ENCODE measurements at regions not wholly inside any gene's neighbourhood (a gene's known extent, or its start where the extent isn't known, plus 50 kb on each side); places are given as distances from the start of the nearest gene placed in this dataset.
"Not testable (repeated sequence)": the region's sequence is repeated elsewhere in the genome, so short reads cannot be mapped to it uniquely, and the experiment has no call there.

DNA sequence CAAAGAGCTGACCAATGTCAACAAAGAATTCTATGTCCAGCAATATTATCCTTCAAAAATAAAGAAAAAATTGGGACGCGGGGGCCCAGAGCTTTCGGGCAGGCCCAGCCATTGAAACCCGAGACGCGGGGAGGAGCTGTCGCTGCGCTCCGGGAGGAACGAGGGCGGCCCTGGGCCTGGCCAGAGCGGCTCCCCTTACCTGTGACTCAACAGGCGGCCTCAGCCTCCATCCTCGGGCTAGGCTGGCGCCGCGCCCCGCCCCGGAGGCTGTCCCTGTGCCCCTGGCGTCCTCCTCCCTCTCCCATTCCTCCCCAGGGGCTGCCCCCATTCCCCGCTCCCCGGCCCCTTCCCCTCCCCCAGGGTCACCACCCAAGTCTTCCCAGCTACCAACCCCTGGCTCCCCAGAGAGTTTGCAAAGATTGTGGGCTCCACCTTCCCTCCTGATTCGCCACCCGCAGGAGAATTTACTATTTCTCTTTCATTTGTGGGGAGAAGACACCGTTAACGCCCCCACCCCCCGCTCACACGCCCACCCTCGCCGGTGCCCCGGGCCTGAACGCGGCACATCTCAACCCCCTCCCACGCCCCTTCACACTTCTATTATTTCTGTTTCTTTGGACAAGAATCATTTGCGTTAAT is 127.9 kb downstream of the ARRDC4 start:
- DNase-seq = not testable (repeated sequence)

DNA sequence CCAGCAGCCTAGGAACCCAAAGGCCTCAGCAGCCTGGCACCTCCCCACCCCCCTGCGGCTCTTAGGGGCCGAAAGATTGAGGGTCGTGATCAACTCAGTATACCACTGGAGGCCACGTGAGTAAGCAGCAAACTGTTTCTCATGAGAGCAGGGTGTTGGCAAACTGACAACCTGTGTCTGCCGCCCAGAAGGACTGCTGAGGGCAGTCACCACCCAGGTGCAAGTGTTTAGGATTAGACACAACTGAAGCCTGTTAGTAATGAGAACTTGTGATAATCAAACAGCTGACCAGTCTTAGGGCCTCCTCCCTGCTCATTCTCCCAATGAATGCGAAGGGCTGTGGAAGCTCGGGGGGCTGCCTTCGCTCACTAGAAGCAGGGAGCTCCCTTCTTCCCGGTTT is 128.8 kb downstream of the ARRDC4 start:
- DNase-seq = not testable (repeated sequence)

DNA sequence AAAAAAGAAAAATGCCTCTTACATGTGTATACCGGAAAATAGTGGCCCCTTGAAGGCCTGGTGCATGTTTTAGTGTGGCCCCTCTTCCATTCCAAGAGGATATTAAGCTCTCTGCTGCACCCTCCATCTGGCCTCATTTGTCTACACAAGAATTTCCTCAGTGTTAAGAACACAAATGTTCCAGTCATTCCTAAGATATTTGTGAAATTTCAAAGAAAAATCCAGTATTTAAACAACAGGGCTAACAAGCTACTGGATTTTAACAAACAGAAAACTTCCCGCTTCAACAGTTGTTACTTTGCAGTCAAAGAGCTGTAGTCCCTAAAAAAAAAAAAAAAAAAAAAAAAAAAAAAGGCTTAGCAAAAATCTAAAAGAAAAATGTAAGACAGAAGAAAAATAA is 137.5 kb downstream of the ARRDC4 start:
- DNase-seq = not testable (repeated sequence)

DNA sequence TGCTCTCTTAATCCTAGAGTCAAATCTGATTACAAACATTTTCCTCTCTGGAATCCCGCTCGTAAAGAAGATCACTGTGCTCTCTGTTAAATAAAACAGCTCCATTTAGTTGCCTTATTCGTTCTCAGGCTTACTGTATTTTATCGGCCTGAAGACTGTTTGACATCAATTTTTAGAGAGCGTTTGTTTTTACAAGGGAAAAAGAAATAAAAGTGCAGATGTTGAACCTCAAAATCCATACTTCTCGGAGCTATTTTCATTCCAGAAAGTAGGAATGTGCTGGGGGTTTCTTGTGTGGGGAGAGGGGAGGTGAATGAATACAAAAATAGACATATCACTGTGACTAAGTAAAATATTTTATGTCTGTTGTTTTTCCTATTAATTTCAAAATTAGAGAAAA is 140.1 kb downstream of the ARRDC4 start:
- not testable (repeated sequence) for DNase-seq

DNA sequence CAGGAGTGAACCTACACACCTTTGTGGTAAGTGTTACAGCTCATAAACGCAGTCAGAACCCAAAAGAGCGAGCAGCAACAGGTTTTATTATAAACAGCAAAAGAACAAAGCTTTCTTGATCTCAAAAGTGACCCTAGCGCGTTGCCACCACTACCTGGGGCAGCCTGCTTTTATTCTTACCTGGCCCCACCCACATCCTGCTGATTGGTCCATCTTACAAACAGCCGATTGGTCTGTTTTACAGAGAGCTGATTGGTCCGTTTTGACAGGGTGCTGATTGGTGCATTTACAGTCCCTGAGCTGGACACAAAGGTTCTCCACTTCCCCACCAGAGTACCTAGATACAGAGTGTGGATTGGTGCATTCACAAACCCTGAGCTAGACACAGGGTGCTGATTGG is 143.1 kb downstream of the ARRDC4 start:
- no peak for DNase-seq

DNA sequence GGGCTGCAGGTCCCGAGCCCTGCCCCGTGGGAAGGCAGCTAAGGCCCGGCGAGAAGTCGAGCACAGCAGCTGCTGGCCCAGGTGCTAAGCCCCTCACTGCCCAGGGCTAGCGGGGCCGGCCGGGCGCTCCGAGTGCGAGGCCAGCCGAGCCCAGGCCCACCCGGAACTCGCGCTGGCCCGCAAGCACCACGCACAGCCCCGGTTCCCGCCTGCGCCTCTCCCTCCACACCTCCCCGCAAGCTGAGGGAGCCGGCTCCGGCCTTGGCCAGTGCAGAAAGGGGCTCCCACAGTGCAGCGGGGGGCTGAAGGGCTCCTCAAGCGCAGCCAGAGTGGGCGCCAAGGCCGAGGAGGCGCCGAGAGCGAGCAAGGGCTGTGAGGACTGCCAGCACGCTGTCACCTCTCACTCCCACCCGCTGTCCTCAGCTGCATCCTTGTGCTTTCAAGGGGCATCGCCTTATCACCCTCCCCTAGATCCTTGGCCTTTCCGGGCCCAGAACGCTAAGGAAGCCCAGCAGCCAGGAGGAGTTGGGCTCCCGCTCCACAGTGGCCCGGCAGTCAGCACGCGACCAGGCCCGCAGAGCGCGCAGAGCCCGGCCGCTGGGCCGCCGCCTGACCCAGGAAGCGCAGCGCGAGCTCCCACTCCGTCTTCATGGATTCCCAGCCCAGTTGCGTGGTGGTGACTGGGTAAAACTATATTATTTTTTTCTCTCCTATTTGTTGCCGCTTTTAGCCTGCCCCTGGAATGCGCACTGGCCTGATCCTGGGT is 144.1 kb downstream of the ARRDC4 start:
- DNase-seq = not testable (repeated sequence)

DNA sequence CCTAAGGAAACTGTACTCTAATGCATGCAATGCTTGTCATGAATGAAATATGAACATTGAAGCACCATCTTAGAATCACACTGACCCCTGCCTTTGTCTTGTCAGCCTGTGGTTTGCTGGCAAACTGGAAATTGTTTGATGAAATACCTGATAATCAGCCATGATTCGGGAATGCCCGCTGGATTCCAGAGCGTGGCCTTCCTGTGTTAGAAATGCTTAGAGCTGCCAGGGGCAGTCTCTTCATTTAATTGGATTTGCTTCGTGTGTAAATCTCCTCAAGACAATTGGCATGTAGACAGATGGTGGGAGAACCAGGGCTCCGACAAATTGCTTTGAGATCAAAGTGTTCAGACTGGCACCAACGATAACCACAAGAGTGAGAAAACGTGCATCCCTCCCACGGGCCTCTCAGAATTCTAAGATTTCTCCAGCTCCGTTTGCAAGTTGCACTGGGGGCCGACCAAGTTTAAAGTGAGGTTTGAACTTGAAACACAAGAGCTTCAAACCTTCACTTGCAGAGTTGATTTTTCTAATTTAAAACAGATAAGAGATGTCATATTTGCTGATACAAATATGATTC is 146.2 kb downstream of the ARRDC4 start:
- not testable (repeated sequence) for DNase-seq

DNA sequence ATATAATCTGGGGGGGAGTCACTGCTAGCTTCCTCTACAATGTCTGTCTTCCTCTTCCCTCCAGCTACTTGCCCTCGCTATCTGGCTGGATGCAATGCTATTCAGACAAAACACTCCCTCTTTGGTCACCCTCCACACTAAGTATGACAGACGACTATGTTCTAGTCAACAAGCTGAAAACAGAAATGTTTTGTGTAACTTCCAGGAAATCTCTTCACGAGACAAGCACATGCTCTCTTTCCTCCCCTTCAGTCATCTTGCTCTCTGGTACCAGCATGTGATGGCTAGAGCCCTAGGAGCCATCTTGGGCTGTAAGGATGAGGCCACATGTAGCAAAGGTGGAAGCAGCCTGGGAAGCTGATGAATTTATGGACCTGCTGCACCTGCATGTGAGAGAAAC is 151.3 kb downstream of the ARRDC4 start:
- DNase-seq = no peak

DNA sequence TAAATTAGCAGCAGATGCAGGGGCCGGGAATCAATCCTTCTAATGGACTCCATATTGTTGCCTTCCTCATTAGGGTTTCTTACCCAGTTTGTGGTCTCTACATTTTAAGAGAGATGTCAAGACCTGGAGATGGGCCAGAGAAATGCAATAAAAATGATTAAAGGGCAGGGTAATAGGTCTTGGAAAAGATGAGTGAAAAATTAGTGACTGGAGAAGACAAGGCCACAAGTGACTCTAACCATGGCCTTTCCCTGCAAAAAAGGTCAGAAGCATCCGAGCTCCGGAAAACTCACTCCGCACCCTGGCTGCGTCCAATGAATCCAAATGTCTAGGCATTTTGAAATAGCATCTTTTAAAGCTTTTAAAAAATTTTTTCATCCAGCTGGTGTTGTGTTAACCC is 152.8 kb downstream of the ARRDC4 start:
- no peak for DNase-seq

DNA sequence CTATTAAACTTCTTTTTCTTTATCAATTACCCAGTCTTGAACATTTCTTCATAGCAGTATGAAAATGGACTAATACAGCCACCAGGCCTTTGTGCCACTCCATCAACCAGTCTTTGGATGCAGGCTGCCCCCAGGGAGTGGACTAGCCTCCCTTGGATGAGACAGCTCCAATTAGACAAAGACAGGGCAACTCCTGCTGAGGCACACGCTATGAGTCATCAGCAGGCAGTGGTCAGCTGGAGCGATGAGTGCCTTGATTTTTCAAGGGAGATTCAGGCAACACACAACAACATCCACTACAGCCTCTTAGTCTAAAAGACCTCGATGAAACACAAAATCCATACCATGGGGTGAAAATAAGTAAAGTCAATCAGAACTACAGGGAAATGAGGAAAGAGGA is 160.1 kb downstream of the ARRDC4 start:
- DNase-seq = no peak

DNA sequence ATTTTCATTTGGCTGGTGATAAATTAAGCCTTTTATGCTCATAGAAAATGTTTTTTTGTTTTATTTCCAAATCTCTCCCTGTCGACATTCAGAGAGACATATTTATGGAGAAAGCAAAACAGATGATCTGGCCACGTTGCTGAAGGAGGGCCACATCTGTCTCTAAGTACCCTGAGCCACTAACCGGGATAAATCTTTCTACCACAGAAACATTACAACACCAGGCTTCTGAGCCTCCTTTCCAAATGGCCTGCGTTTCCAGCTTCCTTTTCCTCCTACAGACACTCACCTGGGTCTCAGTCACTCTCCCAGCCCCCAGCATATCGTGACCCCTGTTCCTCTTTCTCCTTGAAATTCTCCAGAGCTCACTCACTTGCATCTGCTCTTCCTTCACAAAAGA is 161.0 kb downstream of the ARRDC4 start:
- DNase-seq = no peak

DNA sequence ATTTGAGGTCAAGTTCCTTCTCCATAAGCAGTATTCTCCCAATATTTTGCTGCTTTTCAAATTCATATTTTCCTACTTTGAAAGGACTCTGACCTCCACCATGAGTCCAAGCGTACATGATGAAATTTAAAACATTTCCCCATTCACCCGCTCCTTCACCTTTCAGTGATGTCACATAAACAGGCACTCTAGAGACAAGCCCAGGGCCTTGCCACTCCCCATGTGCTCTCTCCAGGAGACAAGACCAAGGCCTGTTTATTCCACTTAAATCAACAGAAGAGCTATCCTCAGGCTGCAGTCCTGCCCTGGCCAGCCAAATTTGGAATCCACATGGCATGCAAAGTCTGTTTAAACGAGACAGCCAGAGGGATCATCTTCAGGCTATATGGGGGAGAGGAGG is 161.5 kb downstream of the ARRDC4 start:
- DNase-seq = no peak

DNA sequence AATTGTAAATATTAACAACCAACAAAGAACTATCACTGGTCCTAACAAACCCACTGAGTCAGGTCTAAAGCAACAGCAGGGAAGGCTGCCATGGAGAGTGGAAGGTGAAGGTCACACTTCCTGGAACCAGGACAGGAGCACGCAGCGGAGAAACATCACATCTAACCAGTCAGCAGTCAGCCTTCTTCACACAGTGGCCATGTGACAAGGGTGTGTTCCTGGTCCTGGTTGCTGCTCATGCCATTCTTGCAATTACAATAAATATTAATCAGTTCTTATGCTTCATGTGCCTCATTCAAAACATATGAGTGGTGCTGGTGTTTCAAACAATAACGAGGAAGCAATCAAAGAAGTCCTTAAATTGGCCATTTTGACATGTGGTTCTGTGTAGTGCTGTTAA is 162.8 kb downstream of the ARRDC4 start:
- DNase-seq = no peak

DNA sequence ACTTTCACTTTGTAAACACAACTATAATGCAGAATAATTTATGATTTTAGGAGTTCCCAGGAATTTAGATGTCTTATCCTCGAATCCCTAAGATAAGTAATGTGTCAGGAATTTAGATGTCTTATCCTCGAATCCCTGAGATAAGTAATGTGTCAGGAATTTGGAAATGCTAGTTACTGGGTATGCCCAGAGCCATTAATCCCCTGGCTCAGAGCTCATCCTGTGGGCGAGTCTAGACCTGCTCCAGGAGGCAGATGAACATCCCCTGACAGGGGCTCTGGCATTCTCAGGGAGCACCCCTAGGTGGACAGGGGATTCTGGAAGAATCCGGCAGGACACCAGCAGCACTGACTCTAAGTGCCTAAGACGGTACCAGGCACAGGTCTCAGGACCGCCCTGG is 163.3 kb downstream of the ARRDC4 start:
- DNase-seq = no peak

DNA sequence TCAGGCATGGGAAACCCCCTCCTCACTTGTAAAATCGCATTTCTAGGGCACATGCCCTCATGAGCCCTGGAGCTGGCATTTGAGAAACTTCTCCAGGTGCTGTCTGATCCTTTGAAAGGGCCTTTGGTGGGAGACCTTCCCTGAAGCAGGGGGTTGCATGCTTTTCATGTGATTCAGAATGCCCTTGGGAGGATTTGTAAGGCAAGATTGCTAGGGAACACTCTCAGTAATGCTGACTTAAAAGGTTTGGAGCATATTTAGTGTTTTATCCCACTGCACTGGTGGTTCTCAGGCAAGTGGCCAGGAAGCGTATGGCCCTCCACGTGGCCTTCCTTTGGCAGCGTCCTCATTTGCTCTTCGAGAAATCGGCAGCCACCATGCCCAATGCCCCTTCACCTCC is 164.1 kb downstream of the ARRDC4 start:
- DNase-seq = no peak

DNA sequence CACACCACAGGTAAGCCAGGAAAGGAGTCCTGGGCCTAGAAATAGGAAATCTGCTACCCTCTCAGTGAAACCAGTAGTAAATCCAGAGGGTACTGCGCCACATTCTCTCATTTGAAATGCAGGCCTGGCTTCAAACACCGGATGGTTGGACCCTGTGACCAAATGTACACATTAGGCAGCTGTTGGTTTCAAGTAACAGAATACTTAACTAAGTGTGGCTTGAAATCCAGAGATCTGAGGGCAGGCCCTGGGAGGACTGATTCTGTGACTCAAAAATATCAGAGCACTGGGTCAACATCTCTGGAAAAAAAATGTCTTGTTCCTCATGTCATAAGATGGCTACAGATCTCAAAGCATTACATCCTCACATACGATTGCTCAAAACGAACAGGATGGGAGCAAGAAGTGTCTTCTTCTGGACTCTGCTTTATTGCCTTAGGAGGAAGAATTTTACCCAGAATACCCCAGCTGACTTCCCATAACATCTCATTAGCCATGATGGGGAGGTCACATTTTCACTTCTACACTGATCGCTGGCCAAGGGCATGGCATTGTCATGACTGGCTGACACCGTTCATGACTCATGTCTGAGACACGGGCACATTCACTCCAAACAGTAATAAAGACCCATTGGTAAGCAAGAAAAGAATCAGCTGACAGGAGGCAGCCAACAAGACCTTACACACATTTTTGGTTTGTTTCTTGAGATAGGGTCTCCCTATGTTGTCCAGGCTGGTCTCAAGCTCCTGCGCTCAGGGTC is 166.0 kb downstream of the ARRDC4 start:
- no peak for DNase-seq

DNA sequence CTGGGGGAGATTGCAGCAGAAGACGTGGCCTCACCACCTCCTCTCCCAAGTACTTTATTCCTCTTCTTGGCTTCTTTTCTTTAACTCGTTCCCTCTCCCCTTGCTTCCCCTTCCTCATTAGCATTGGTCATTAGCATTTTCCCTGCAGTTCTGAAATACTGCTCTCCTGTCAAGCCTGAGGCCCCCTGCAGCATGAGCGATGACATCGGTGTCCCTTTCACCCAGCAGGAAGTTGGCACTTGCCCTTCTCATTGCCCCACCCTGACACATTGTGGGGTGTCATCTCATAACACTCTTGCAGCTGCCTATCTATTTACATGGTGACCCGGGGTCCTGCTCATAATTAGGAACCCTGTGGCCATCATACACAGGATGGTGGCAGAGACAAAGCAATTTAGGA is 167.1 kb downstream of the ARRDC4 start:
- DNase-seq = no peak

DNA sequence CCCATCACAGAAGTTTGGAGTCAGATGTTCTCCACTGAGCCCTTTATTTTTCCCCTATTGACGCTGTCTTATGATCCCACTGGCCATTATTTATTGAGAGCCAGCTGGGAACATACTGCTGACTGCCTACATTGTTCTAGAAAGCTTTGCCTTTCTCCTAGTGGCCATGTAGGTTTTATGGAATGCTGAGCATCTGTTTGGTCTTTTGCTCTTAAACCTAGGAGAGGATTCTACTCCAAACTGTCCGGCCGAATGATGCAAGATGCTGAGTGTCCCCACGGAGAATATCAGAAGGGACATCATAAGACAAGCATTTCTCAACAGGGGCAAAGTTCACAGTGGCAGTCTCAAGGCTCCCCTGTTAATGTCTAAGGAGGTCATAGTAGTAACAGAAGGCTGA is 171.4 kb downstream of the ARRDC4 start:
- no peak for DNase-seq

DNA sequence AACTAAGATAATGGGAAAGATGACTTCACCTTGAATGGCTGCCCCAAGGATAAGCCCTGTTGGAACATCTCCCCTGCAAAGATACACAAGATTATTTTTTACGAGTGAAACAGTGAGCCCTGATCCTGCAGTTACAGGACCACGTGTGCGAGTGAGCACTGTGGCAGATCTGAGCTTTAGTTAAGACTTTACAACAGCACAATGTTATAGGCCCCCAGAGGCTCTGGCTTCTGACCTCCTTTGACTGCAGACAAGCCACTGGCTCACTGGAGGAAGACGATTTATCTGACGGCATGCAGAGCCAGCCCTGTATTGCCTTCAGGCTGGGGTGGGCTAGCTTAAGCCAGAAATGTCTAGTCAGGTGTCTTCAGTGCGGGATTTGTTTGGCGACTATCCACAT is 174.4 kb downstream of the ARRDC4 start:
- no peak for DNase-seq

DNA sequence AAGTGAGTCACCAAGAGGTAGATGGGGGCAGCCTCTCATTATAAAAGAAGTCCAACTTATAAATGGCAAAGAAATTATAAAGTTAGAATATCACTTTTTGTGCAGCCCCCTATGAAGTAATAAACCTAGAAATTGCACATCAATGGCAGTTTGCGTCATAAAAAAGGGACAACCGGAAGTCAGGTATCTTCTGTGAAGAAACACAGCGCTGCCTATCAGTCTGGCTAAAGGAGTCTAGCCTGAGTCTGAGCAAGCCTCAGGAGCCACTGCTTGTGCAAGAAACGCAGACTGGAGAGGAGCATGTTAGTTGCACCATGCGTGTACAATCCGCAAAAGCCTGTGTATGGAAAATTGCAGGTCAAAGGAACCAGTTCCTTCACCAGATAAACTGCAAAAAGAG is 178.4 kb downstream of the ARRDC4 start:
- no peak for DNase-seq

DNA sequence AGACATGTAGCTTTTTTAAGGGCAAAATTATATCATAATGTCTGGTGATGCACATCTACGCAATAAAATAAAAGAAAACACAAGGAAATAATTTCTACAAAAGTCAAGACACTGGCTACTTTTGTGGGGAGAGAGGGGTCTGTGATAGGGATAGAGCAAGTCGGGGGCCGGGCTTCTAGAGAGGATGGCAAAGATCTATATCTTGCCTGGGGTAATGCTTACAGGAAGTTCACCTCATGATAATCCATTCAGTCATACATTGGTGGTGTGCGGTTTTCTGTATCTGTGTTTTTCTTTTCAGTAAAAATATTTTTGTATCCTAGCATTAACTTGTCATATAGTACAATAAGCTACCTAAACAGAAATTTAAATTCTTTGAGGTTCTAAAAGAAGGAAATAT is 178.8 kb downstream of the ARRDC4 start:
- no peak for DNase-seq

DNA sequence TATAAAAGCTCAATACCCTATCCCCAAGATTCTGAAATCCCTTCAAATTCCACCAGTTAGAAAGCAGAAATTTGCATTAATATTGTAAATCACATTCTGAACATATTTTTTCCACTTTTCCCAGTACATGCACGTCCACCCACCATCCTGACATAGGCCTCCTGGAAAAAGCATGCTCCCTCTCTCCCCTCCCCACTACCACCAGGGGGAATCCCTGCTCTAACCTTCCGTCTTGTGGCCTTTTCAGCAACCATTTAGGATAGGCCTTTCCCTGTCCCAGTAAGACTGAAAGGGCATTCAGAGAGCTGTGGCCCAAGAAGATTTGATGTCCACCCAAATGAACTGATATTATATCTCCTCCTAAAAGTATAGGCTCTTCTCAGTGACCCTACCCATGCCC is 182.1 kb downstream of the ARRDC4 start:
- no peak for DNase-seq

DNA sequence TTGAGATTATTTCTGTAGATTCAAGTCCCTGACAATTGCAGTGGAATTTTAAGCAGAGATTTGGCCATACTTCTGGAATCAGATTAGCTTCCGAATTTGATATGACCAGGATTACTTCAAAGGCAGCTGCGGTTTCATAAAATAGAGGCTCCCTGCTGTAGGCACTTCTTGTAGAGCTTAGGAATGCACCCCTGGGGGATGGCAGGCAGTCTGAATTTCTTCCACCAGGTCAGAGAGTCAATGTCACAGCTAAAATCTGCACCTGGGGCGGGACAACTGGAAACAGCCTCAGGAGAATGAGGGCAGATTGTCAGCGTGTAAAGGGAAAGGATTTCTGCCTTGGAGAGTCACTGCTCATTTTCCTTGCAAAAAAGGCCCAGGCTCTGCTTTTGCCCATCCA is 182.6 kb downstream of the ARRDC4 start:
- no peak for DNase-seq

DNA sequence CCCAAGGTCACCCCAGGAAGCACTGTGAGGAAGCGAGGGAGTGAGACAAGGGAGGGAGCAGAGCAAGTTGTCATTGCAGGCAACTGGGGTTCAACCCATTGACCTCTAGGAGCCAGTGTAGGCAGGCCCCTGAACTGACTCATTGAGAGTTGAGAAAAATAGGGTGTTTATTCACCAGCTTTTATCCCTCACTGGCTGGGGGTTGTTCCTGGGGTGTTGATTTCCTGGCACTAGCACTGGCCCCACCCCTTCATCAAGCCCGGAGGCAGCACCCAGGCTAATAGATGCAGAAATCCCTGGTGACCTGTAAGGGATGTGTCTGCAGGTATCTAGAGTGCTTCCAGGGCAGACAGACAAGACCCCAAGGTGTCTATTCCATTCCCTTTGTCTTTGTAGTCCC is 183.9 kb downstream of the ARRDC4 start:
- no peak for DNase-seq

Data from dermis blood vessel endothelial cell (primary cell).